ENCODE measurements at regions not wholly inside any gene's neighbourhood (a gene's known extent, or its start where the extent isn't known, plus 50 kb on each side); places are given as distances from the start of the nearest gene placed in this dataset.
A peak's percentile ranks its signal among the peaks of the same experiment; 100 is the strongest.

GRCh38 chr3:127457546-127458145, 132.9 kb downstream of the TPRA1 start:
- DNase-seq: no peak

- no peak for DNase-seq
These were observed 133.4 kb downstream of the TPRA1 start for GRCh38 chr3:127457094-127457475.

- no peak for DNase-seq
These were observed 134.0 kb downstream of the TPRA1 start for GRCh38 chr3:127456471-127457093.

GRCh38 chr3:127455541-127456450, 134.7 kb downstream of the TPRA1 start:
- peak in 1 of 2 donors; percentile 18 for DNase-seq

- no peak for DNase-seq
These were observed 135.6 kb downstream of the TPRA1 start for GRCh38 chr3:127454968-127455367.

- DNase-seq: no peak
These were observed 136.5 kb downstream of the TPRA1 start for GRCh38 chr3:127454051-127454450.

DNA sequence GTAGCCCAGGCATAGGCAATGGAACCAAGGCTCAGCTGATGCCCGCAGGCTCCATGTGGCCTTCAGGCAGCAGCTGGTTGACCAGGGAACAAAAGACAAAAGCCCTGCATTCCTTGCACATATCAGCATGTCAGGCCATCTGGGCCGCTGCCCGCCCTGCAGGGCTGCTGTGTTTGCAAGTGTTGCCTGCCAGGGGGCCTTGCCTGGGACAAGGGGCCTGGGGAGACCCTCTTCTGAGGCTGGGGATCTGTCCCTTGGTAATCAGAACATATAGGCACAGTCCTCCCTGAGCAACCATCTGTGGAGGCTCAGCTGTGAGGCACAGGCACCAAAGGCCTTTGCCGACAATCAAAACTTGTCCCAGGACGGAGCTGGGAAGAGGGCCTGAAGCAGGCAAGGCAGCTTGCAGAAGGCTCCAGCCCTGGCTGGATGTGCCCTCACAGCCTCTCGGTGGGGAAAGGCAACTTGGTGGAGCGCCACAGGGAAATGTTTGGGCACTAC, 138.2 kb downstream of the TPRA1 start:
- no peak for DNase-seq

GRCh38 chr3:127451321-127451720, 139.2 kb downstream of the TPRA1 start:
- DNase-seq: no peak

DNA sequence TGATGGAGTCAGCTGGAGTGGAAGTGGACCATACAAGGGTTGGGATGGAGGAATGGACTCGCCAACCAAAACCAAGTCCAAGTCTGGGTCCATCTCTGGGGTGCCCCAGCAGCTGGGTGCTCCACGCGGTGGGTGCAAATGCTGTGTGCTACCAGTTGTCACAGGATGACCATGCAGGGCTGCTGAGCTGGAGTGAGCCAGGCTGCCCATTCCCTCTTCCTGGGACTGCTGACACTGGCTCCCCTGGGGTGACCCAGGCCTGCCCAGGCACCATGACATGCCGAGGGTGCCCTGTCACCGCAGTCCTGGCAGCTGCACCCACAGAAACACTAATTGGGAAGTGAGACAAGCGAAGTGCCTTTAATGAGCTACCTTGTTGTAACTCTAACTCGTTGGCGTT, 140.2 kb downstream of the TPRA1 start:
- no peak for DNase-seq

DNA sequence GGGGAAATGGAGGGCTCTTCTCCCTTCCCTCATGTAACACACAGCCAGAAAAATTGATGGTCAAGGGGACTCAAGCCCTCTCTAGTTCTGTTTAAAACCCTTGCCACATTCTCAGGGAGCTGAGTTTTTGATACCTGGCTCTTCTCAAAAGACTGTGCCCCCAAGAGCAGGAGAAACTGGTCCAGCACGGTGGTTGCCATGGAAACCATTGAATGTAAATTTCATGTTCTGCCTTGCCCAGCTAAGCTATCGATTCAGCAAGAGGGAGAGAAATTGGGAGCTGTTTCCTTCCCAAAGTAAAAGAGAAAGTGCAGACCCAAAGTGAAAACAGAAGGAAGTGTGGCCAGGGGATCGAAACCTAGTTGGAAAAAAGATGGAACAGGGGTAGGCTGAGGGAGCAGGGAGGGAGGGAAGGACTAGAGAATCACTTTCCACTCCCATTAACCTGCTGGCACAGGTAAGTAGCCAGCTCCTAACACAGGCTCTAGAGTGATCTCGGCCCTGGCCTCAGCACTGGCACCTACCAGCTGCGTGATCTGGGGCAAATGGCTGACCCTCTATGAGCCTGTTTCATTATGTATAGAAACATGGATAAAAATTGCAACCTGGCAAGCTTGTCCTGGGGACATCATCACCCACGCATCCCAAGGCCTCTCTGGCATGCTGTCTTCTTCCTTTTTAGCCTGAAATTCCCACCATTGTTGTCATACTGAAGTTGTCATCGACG, 140.9 kb downstream of the TPRA1 start:
- no peak for DNase-seq

DNA sequence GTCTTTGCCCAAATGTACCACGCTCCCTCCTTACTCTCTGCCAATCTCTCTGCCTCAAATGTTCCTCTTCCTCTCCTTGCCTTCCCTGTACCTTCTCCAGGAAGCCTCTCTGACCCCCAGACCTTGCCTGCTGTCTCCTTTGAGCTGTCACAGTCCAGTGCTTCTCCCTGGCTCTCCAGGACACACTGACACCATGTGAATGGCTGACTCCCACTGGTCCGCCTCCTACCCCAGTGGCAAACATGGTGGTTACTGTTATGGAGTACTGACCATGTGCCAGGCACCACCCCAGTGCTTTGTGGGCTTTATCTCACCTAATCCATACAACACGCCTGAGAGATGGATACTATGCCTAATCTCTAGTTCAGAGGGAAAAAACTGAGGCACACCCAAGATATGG, 141.9 kb downstream of the TPRA1 start:
- no peak for DNase-seq

- DNase-seq: no peak
These were observed 142.4 kb downstream of the TPRA1 start for GRCh38 chr3:127448161-127448561.

GRCh38 chr3:127446756-127447155, 143.8 kb downstream of the TPRA1 start:
- DNase-seq: no peak

- DNase-seq: no peak
These were observed 144.8 kb downstream of the TPRA1 start for GRCh38 chr3:127445581-127446343.

- DNase-seq: no peak
These were observed 145.8 kb downstream of the TPRA1 start for GRCh38 chr3:127444761-127445160.

DNA sequence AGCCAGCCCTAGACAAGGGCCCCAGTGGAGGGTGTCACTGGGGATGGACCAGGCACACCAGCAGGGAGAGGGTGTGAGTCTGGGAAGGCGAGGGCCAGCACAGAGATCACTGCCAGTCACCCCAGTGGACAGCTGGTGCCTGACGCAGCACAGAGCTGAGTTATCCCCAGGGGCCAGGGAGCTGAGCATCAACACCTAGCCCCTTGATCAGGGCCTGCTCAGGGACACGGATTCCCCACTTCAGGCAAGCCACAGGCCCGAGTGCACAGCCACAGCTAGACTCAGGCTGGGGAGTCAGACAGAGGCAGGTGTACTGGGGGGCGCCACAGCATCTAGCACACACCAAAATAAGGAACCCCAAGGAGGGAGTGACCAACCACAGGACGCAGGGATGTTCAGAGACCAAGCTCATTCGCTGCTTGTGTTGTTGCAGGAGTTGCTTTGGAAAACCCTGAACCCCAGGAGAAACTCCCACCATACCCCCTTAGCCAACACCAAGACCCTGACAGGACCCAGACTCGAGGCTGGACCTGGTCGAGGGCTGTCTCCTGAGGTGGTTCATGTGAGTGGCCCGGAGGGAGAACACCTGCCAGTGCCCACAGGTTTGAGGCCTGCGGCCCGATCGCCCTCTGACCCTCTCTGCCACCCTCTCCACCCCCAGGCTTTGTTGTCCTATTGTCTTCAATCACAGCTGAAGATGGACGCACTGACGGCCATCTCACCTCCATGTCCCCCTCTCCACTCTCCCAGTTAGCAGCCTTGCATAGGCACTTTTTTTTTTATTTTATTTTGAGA, 146.8 kb downstream of the TPRA1 start:
- no peak for DNase-seq

DNA sequence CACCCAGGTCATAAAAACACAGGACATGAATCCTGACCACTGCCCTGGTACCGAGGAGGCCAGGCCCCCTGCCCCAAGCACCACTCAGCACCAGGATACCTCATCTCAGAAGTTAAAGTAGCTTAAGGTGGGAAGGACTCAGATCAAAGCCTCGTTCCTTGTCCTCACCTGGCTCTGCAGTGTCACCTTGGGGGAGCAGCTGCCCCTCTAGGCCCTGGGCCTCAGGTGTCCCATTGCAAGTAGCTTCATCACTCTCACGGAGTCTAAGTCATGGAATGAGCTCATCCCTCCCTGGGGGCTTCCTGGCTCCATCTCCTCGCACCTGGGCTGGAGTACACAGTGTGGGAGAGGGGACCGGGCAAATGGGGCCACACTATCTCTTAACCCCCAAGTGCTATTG, 148.0 kb downstream of the TPRA1 start:
- DNase-seq: no peak

GRCh38 chr3:127441764-127442163, 148.8 kb downstream of the TPRA1 start:
- DNase-seq: no peak

GRCh38 chr3:127440384-127440783, 150.1 kb downstream of the TPRA1 start:
- no peak for DNase-seq

- no peak for DNase-seq
These were observed 150.9 kb downstream of the TPRA1 start for GRCh38 chr3:127439621-127440020.

GRCh38 chr3:127438951-127439350, 151.1 kb upstream of the PRR20G start:
- DNase-seq: no peak

Measured in activated CD4-positive, alpha-beta T cell treated with anti-CD3 and anti-CD28 coated beads for 4 hours (primary cell).